A673 (cell line): ENCODE measurements at regions not wholly inside any gene's neighbourhood (a gene's known extent, or its start where the extent isn't known, plus 50 kb on each side); places are given as distances from the start of the nearest gene placed in this dataset.

ENCODE experiments used
- BruUV-seq: library from RNA; stranded (reverse); fragments of 400-500 nt; replicated peaks from 2 replicates; lab custom pipeline; 2021; lab: Mats Ljungman, UMichigan
- CTCF ChIA-PET: fragments of 300-600 bp; sonication (Branson Sonifier 250); formaldehyde crosslinking; loops from one replicate; lab custom pipeline; 2022; ENCODE audit warnings: antibody characterized with exemption; lab: Charles Lee
- POLR2A ChIA-PET: fragments of 300-600 bp; sonication (Branson Sonifier 250); formaldehyde crosslinking; loops from one replicate; lab custom pipeline; 2022; ENCODE audit warnings: antibody characterized with exemption; ENCODE audit not compliant: low non-redundant PET; lab: Charles Lee
- DNase-seq: peaks from one replicate; pipeline ENCODE4 v3.0.0-alpha.2; 2015; ENCODE audit warnings: low spot score
- H3K27ac ChIP-seq: fragments of 200-600 bp; sonication (generic); 2 replicates; pipeline ENCODE4 v1.5.1; 2016; ENCODE audit warnings: mixed run types, low read depth, mild to moderate bottlenecking, mixed read lengths, antibody characterized with exemption, low read length; ENCODE audit not compliant: poor library complexity, severe bottlenecking
- H3K27me3 ChIP-seq: fragments of 200-600 bp; sonication (generic); replicated peaks from 2 replicates; pipeline ENCODE4 v1.6.1; 2017; ENCODE audit warnings: mixed run types, low read depth, mild to moderate bottlenecking, mixed read lengths, antibody characterized with exemption, low read length; ENCODE audit not compliant: insufficient read depth, poor library complexity
- H3K36me3 ChIP-seq: fragments of 200-600 bp; sonication (generic); 2 replicates; pipeline ENCODE4 v1.6.1; 2016; ENCODE audit warnings: mixed run types, mild to moderate bottlenecking, mixed read lengths, antibody characterized with exemption, low read length; ENCODE audit not compliant: insufficient read depth, poor library complexity, severe bottlenecking
- H3K4me1 ChIP-seq: fragments of 200-600 bp; sonication (generic); 2 replicates; pipeline ENCODE4 v1.6.1; 2017; ENCODE audit warnings: mixed run types, mild to moderate bottlenecking, mixed read lengths, antibody characterized with exemption, low read length; ENCODE audit not compliant: insufficient read depth, poor library complexity, severe bottlenecking
- H3K4me3 ChIP-seq: fragments of 200-600 bp; sonication (generic); 2 replicates; pipeline ENCODE4 v1.5.1; 2016; ENCODE audit warnings: low read depth, mixed run types, mild to moderate bottlenecking, mixed read lengths, low read length; ENCODE audit not compliant: poor library complexity, severe bottlenecking
- H3K9me3 ChIP-seq: fragments of 200-600 bp; sonication (generic); 2 replicates; pipeline ENCODE4 v1.6.1; 2016; ENCODE audit warnings: mixed run types, low read depth, mild to moderate bottlenecking, mixed read lengths, antibody characterized with exemption, low read length; ENCODE audit not compliant: poor library complexity, severe bottlenecking
- EZH2 ChIP-seq: fragments of 200-600 bp; sonication (generic); IDR thresholded peaks from 2 replicates; pipeline ENCODE4 v1.6.1; 2017; ENCODE audit warnings: borderline replicate concordance, low read depth, mild to moderate bottlenecking, mixed read lengths, antibody characterized with exemption, low read length; ENCODE audit not compliant: poor library complexity, severe bottlenecking
- intact Hi-C: fragments of 100-400 bp; cut with micrococcal nuclease; formaldehyde crosslinking; loops from one replicate; pipeline ENCODE4 v1.10.0; 2022; ENCODE audit not compliant: unreplicated experiment
- TF ChIP-seq, protein P1 (sequence below): fragments of 300-800, 200-600 bp; sonication (generic); conservative IDR thresholded peaks from 2 replicates; pipeline ENCODE4 v1.5.1; 2017; ENCODE audit warnings: low read depth, mild to moderate bottlenecking, antibody characterized with exemption, low read length, moderate library complexity, mixed read lengths

DNA sequence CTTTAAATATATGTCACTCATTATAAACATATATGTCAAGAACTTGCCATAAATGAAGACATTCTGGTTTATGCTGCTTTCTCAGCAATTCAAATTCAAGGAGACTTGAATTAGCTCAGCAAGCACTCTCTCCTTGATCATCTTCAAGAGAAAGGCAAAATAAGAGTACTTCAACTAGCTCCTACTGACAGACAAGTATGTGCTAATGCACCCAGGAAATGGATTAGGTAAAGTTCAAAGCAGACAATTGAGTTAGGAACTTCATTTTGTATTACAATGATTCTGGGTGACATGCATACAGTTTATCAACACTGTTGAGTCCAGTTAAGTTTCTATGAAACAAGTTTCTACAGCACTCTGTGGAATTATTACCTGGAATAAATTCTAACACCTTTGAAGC, 455.9 kb upstream of the USP15 start:
- Histone ChIP-seq H3K27ac (no peak overlapping the region), H3K4me3 (no peak overlapping the region), H3K27me3 (no peaks in the 10 kb centered on the region), H3K4me1 (no peaks in the 10 kb centered on the region), H3K36me3 (no peaks in the 10 kb centered on the region), H3K9me3 (no peaks in the 10 kb centered on the region)
- intact Hi-C loops, result no loop called here
- POLR2A ChIA-PET, result no interaction called here
- CTCF ChIA-PET, result no interaction called here
- BruUV-seq, result no TSS peak
- no peak for TF ChIP-seq EZH2
- TF ChIP-seq, protein P1, sequence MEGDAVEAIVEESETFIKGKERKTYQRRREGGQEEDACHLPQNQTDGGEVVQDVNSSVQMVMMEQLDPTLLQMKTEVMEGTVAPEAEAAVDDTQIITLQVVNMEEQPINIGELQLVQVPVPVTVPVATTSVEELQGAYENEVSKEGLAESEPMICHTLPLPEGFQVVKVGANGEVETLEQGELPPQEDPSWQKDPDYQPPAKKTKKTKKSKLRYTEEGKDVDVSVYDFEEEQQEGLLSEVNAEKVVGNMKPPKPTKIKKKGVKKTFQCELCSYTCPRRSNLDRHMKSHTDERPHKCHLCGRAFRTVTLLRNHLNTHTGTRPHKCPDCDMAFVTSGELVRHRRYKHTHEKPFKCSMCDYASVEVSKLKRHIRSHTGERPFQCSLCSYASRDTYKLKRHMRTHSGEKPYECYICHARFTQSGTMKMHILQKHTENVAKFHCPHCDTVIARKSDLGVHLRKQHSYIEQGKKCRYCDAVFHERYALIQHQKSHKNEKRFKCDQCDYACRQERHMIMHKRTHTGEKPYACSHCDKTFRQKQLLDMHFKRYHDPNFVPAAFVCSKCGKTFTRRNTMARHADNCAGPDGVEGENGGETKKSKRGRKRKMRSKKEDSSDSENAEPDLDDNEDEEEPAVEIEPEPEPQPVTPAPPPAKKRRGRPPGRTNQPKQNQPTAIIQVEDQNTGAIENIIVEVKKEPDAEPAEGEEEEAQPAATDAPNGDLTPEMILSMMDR, result no peak
- DNase-seq, result no peak

DNA sequence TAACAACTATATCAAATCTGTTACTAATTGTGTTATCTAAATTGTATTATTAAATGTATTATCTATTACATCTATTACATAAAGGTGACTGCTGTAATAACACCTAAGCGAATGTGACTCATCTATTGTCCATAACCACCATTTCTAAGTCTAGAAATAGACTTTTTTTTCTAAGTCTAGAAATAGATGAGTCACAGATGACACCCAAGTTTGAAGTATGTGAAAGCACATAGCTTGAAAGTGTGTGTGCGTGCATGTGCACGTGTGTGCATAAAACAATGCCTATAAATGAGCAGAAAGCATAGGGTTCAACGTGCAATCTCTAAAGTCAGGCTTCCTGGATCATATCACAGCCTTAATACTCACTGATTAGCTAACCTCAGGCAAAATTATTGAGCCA, 451.3 kb upstream of the USP15 start:
- TF ChIP-seq EZH2, result no peak
- TF ChIP-seq, protein P1, result no peak
- Histone ChIP-seq H3K9me3 (no peaks in the 10 kb centered on the region), H3K27ac (no peak overlapping the region), H3K27me3 (no peaks in the 10 kb centered on the region), H3K36me3 (no peaks in the 10 kb centered on the region), H3K4me3 (no peak overlapping the region), H3K4me1 (no peaks in the 10 kb centered on the region)
- ChIA-PET CTCF (no interaction called here), POLR2A (no interaction called here)
- no TSS peak for BruUV-seq
- intact Hi-C loops, result no loop called here
- DNase-seq, result no peak

DNA sequence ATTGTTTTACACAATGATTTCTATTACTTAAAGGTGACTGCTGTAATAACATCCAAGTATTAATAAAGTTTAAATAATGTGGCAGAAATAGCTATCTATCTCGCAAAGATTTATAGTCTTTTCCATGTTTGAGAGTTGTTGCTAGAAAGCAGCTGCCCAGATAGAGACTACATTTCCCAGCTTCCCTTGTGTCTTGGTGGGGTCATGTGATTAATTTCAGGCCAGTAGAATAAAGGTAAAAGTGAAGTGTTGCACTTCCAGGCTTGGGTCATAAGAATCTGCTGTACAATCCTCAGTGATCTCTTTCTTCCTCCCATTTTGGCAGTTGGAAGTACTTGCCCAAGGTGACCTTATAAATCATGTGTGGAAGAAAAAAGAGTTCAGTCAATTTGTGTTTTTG, 449.7 kb upstream of the USP15 start:
- ChIA-PET CTCF (no interaction called here), POLR2A (no interaction called here)
- intact Hi-C loops, result no loop called here
- Histone ChIP-seq H3K9me3 (no peaks in the 10 kb centered on the region), H3K36me3 (no peaks in the 10 kb centered on the region), H3K27ac (no peak overlapping the region), H3K27me3 (no peaks in the 10 kb centered on the region), H3K4me1 (no peaks in the 10 kb centered on the region), H3K4me3 (no peak overlapping the region)
- no TSS peak for BruUV-seq
- TF ChIP-seq, protein P1, result no peak
- TF ChIP-seq EZH2, result no peak
- no peak for DNase-seq
